AG09309 (cell line): ENCODE measurements at regions not wholly inside any gene's neighbourhood (a gene's known extent, or its start where the extent isn't known, plus 50 kb on each side); places are given as distances from the start of the nearest gene placed in this dataset.

ENCODE experiments used
- DNase-seq: peaks from one replicate; pipeline ENCODE4 v3.0.0-alpha.2; 2010; ENCODE audit warnings: low read depth
- H3K4me3 ChIP-seq: 2 replicates; pipeline ENCODE4 v1.5.1; 2011; ENCODE audit warnings: mild to moderate bottlenecking, low read depth, low read length, moderate library complexity; ENCODE audit not compliant: control insufficient read depth
- TF ChIP-seq, protein P1 (sequence below): IDR thresholded peaks from 2 replicates; pipeline ENCODE4 v1.5.1; 2011; ENCODE audit warnings: mild to moderate bottlenecking, low read depth, low read length, inconsistent platforms; ENCODE audit not compliant: insufficient read depth, control insufficient read depth; ENCODE audit errors: missing control alignments

- no peak for DNase-seq
- TF ChIP-seq, protein P1, sequence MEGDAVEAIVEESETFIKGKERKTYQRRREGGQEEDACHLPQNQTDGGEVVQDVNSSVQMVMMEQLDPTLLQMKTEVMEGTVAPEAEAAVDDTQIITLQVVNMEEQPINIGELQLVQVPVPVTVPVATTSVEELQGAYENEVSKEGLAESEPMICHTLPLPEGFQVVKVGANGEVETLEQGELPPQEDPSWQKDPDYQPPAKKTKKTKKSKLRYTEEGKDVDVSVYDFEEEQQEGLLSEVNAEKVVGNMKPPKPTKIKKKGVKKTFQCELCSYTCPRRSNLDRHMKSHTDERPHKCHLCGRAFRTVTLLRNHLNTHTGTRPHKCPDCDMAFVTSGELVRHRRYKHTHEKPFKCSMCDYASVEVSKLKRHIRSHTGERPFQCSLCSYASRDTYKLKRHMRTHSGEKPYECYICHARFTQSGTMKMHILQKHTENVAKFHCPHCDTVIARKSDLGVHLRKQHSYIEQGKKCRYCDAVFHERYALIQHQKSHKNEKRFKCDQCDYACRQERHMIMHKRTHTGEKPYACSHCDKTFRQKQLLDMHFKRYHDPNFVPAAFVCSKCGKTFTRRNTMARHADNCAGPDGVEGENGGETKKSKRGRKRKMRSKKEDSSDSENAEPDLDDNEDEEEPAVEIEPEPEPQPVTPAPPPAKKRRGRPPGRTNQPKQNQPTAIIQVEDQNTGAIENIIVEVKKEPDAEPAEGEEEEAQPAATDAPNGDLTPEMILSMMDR = no peak
- no peak overlapping the region for H3K4me3 ChIP-seq
These were observed 362.3 kb upstream of the NOVA1 start for GRCh38 chr14:26959972-26960660.

DNA sequence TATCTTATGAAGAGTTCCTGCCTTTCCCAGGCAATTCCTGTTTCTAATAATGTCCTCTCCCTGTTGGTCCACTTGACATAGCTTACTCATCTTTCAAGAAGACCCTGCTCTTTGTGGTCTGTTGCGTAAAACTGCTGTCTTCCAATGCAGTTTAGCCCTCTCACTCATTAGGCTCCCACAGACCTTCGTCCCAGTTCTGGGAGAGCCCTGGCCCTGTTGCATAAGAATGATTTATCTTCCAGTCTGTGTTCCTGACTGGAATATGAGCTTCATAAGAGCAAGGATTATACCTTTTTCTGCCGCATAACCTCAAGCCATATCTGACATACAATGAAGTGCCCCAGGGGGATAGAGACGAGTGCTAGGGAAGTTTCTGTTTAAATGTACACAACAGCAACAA, 365.9 kb upstream of the NOVA1 start:
- no peak overlapping the region for H3K4me3 ChIP-seq
- no peak for DNase-seq
- TF ChIP-seq, protein P1 = no peak

DNA sequence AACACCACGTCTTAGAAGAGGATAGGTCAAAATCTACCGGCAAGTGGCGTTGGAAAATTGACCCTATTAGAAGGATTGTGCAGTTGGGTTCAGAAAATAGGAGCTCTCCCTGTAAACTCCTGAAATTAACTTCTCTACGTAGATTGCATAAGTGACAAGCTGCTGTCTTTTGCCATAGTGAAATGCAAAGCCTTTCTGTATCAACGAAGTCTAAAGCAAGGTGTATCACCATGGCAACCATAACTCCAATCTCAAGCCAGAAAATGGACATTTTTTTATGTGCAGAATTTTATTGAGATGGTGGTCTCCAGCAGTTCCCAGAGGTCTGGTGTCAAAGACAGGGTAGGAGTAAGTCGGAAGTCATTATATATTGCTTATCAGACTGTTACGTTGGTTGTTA, 367.7 kb upstream of the NOVA1 start:
- no peak overlapping the region for H3K4me3 ChIP-seq
- DNase-seq = no peak
- TF ChIP-seq, protein P1 = no peak

DNA sequence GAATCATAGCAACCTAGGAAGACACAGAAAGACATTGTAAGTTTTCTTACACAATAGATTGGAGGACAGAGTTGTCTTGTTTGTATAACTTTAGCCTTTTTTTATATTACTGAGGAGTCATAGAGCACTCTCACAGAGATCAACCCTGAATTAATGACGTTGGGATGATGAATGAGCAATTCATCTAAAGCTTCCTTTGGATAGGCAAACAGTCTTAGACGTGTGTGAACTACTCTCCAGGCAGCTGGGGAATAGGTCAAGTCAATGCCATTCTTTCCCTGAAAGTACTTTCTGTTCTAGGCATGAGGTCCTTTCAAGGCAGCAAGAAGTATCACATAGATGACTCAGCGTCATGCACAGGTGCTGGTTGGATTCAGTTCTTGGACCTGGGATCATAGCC, 369.1 kb upstream of the NOVA1 start:
- TF ChIP-seq, protein P1 = no peak
- H3K4me3 ChIP-seq = no peak overlapping the region
- no peak for DNase-seq

DNA sequence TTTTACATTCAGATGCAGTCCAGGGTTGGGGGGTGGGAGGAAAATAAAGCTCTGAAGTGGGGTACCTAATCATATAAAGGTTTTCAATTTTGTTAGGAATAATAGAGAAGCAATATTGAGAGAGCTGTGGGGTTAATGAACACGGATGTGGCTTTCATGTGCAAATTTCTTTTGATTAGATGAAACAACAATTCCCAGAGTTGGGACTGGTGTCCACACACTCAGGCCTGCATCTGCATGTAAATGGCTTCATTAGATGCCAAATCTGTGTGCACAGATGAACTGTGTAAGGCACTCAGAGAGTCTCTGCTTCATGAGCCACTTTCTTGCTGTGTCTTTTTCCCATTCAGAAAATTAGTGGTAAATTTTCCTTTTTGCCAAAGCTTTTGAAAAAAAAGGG, 377.1 kb upstream of the NOVA1 start:
- H3K4me3 ChIP-seq = no peak overlapping the region
- no peak for DNase-seq
- TF ChIP-seq, protein P1 = no peak

GRCh38 chr14:26982071-26982470, 384.2 kb upstream of the NOVA1 start:
- TF ChIP-seq, protein P1 = no peak
- DNase-seq = no peak
- no peak overlapping the region for H3K4me3 ChIP-seq
